Activated CD4-positive, CD25-positive, alpha-beta regulatory T cell treated with anti-CD3 and anti-CD28 coated beads, Interleukin-2, amount 50 U/mL, for 72 hours (primary cell): ENCODE measurements at regions not wholly inside any gene's neighbourhood (a gene's known extent, or its start where the extent isn't known, plus 50 kb on each side); places are given as distances from the start of the nearest gene placed in this dataset.
"Not testable (repeated sequence)": the region's sequence is repeated elsewhere in the genome, so short reads cannot be mapped to it uniquely, and the experiment has no call there.

Experiments
- DNase-seq: peaks from one replicate; pipeline ENCODE4 v3.0.0; 2021

GRCh38 chr14:105912641-105913180, 386.3 kb downstream of the TMEM121 start:
- DNase-seq, result no peak

- DNase-seq, result no peak
These were observed 386.8 kb downstream of the TMEM121 start for GRCh38 chr14:105913221-105913620.

DNA sequence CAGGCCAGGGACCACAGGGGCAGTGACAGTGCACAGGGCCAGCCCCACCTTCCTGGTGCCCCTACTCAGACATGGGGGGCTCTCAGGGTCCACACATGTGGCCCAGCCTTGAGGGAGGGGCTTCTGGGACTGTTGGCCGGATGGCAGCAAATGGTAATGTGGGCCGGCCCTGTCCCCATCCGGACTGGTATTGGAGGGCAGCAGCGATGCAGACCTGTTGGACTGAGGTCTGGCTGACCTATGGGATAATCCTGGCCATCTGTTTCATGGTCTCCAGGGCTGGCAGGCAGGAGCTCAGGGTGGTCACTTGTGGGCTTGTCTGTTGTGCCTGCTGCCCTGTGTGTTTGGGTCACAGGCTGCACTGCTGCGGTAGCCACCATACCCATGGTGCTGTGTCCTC, 387.5 kb downstream of the TMEM121 start:
- no peak for DNase-seq

GRCh38 chr14:105914281-105914680, 387.9 kb downstream of the TMEM121 start:
- DNase-seq, result not testable (repeated sequence)

DNA sequence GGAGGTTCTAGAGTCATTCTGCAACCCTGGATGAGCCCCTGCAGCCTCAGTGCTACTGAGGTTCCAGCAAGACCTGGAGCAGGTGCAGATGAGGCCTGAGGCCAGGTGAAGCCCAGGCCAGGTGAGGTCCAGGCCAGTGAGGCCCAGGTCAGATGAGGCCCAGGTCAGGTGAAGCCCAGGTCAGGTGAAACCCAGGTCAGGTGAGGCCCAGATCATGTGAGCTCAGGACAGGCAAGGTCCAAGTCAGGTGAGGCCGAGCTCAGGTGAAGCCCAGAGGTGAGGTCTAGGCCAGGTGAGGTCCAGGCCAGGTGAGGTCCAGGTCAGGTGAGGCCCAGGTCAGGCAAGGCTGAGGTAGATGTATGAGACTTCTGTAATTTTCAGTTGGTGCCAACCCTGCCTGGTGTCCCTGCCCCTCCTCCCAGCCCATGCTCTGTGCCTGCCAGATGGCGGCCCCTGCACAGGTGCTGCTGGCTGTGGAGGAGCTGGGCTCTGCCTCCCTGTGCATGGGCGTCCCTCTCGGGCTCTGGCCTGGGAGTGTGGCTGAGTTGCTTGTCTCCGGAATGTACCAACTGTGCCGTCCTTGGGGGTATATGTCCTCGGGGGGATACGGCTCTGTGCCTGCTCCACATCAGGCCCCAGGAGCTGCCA, 388.5 kb downstream of the TMEM121 start:
- DNase-seq, result no peak

GRCh38 chr14:105915546-105915945, 389.2 kb downstream of the TMEM121 start:
- not testable (repeated sequence) for DNase-seq

- not testable (repeated sequence) for DNase-seq
These were observed 391.0 kb downstream of the TMEM121 start for GRCh38 chr14:105917136-105917932.

GRCh38 chr14:105917933-105918436, 391.6 kb downstream of the TMEM121 start:
- peak; percentile 8 for DNase-seq

- peak; percentile 12 for DNase-seq
These were observed 392.3 kb downstream of the TMEM121 start for GRCh38 chr14:105918496-105919262.

DNA sequence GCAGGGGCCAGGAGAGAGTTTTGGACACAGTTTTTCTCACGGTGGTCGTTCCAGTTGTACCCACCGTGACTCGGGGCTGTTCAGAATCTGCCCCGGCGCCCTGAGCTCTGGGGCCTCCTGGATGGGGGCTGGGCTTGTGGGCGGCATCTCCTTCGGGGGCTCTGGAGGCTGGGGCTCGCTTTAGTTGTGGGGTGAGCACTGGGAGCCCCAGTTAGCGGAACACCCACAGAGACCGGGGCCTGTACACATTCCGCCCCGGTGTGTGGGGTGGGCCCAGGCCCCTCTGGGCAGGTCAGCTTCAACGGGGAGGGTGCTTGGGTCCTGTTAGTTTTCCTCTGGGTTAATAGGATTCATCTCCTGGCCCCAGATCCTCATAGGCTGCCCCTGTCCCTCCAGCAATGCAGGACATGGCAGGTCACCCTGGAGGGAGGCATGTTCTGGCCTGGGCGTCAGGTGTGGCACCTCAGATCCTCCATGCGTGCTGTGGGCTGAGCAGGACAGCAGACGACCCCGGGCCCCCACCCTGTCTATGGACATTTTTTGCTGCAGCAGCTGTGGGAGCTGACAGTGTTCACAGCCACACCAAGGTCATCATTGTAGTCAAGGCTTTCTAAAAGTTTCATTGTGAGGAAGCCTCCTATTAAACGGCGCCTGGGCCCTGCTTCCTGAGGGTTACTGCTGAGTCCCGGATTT, 393.2 kb downstream of the TMEM121 start:
- peak; percentile 18 for DNase-seq

DNA sequence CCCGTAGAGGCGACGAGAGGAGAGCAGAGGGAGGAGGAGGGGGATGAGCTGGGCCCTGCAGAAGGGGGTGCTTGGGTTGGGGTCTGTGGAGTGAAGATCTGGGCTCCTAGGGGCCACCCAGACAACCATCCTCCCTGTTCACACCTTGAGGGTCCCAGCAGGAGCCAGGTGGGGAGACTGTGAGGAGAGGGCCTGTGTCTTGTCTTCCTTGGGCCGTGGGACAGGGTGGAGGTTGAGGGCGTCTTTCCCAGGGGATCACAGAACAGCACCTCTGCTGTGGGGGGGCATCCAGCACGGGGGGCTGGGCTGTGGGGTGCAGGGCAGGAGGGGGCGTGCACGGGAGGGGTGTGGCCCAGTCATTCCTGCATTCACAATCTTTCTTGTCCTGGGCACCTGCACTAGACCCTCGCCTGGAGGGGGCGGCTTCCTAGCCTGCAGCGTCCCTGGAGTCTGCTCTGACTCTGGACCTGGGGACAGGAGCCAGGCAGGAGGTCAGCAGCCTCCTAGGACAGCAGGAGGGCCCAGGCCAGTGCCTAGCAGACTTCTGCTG, 393.8 kb downstream of the TMEM121 start:
- peak; percentile 25 for DNase-seq

DNA sequence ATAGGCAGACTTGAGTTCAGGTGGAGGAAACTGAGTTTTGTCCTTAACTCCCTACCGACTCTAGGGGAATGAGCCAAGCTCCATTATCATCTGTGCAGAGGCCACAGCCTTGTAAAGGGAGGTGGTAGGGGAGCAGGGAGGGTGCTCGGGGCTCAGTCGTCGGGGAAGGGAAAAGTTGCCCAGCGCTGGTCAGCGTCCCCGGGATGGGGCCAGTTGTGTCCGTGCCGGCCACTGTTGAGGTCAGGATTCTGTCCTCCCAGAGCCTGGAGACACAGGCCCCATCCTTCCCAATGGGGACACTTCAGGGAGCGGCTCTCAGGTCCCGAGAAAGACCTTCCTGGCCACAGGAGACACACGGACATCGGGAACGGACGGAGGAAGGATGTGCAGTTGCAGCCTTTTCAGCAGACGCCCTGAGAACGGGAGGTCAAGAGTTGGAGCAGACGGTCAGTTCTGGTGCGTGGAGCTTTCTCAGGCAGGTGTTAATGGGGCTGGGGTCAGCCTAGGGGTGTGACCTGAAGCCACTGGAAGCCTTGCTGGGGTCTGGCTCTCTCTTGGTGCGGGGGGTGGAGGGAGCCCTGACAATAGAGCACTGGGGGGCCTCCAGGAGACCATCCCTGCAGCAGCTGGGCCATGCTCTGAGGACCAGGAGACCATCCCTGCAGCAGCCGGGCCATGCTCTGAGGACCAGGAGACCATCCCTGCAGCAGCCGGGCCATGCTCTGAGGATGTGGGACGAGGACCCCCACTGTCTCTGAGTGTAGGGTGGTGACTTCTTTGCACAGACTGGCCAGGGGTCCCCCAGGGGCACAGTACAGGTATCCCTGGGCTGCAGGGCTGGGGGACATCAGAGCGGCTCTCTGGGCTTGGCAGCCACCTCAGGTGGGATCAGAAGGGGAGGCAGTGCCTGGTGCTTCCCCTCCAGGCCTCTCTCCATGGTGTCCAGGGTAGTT, 394.7 kb downstream of the TMEM121 start:
- peak; percentile 21 for DNase-seq

DNA sequence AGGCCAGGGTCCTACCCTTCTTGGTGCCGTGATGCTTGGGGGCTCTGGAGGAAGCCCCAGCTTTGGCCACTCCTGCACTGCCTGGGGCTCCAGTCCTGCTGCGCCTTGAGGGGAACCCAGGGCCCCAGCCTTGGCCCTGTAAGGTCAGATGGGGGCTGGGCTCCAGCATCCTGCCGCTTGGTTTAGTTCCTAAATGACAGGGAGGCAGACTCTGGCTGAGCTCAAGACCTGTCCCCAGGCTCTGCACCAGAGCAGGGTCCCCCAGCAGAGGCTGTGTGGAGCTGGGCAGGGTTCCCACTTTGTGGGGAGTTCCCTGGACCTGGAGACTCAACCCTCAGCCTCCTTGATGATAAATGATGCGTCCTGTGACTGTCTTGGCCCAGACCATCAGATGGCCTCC, 395.4 kb downstream of the TMEM121 start:
- DNase-seq, result peak; percentile 22

DNA sequence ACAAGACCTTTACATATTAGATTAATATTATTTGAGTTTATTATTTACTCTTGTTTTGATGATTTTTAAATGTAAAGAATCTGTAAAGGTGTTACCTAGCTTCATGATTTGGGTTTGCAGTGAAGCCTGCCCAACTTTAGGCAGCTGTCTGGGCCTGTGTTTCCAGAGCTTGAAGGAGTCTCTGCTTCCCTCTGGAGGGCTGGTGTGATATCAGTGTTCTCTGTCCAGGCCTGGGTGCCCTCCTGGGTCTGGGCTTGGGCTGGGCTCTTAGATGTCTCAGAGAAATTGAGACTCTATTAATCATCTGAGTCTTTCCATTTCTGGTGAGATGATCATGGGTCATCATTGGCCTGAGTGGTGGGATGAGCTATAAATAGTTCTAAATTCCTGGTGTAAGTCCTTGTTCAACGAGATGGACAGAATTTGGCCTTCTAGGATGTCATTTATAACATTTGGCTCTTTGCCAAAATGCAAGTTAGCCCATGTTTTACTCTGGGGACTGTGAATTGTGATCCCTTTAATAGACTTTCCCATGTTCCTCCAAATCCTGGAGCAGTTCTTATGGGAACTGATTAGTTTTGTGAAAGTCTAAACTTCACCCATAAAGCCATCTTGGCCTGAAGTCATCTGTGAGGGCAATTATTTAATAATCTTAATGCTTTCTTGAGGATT, 397.3 kb downstream of the TMEM121 start:
- not testable (repeated sequence) for DNase-seq

DNA sequence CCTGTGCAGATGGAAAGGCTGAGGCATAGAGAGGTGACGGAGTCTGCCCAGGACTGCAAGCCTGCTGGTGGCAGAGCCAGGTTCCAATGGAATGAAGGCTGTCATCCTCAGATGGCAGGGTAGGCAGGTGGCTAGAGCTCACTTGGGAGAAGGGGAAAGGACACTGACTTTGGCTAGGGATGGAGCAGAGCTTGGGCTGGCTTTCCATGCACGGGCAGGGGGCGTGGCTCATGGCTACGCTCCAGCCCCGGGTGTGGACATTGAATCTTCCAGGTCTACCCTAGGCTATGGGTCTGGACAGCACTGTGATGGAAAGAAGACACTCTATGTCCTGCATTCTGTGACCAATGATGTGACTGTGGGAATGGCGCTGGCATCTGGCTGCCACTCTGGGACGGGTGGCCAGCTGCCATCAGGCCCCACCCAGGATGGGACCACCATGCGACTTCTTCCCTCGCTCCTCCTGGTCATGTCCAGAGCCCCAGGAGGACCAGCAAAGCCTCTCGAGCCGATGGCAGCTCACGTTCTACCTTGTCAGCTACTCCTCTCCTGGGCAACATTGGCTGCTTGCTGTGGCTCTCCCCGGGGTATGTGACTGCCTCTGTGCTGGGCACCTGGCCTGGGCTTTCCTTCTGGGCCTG, 398.7 kb downstream of the TMEM121 start:
- no peak for DNase-seq

- no peak for DNase-seq
These were observed 399.4 kb downstream of the TMEM121 start for GRCh38 chr14:105925615-105926372.

DNA sequence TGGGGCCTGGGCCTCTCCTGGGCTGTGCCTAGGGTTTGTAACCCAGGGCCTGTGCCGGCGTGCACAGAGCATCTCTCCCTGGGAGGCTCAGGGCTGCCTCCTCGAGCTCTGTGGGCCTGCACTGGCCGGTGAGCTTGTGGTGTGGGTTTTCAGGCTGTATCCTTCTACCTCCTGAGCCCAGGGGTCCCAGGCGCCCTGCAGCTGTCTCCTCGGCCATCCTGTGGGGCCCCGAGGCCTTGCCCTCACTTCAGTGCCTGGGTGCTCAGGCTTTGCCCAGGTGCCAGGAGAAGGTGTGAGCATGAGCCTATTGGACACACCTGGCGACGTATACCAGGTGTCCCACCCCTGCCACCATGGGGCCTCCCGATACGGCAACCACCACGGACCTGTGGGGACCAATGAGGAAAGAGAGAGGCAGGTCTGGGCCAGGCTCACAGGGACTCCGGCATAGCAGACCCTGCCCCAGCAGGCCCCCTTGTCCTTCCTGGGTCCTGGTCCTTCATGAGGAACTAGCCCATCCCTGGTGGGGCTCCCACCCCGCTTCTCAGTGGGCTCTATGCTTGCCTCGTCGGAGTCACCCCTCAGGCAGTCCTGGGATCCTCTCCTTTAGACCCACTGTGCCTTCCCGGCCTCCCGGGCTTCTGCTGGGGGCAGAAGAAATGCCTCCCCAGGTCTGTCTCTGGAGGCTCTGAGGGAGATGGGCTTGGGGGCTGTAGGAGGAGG, 400.2 kb downstream of the TMEM121 start:
- no peak for DNase-seq
